MM.1S (cell line): ENCODE measurements at regions not wholly inside any gene's neighbourhood (a gene's known extent, or its start where the extent isn't known, plus 50 kb on each side); places are given as distances from the start of the nearest gene placed in this dataset.

Experiments used
- EZH2 ChIP-seq: fragments of 300-600 bp; sonication (generic); optimal IDR thresholded peaks from 2 replicates; pipeline ENCODE3; 2017; ENCODE audit warnings: low read depth, mild to moderate bottlenecking, antibody characterized with exemption, low read length, mixed read lengths
- EZH2phosphoT487 ChIP-seq: fragments of 300-600 bp; sonication (generic); IDR thresholded peaks from 2 replicates; pipeline ENCODE4 v1.6.1; 2018; ENCODE audit warnings: antibody characterized with exemption, low read length
- TF ChIP-seq, protein P1 (sequence below): fragments of 300-600 bp; sonication (generic); IDR thresholded peaks from 2 replicates; pipeline ENCODE4 v1.5.1; 2016; ENCODE audit warnings: antibody characterized with exemption, low read length, mixed read lengths

DNA sequence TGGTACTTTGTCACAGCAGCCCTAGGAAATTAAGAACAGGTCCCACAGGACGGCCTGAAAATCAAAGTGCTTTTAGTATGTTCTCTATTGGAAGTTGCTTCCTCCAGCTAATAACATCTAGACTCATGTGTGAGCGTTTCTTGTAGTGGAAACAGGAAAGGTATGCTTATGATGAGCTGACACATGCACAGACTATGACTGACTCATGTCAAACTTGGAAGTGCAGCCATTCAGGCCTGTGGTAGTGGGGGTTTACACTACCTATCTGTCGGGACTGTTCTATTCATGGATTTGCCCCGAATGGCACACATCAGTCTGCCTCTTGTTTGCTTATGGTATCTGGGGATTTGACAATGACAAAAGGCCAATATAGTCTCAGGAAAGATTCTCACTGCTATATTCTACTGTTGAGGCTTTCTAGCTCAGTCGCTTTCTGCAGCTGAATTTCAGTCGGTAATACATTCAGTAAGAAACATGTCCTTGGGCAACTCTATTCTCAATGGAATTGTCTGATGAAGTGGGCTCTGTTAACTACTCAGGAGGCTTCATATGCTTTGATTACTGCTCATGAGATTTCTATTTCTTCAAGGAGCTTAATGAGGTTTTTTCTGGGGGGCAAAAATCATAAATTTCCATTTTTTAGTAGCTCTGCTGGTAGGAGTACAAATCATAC is 270.3 kb upstream of the DAAM1 start:
- TF ChIP-seq EZH2 (no peak), EZH2phosphoT487 (no peak)
- TF ChIP-seq, protein P1, sequence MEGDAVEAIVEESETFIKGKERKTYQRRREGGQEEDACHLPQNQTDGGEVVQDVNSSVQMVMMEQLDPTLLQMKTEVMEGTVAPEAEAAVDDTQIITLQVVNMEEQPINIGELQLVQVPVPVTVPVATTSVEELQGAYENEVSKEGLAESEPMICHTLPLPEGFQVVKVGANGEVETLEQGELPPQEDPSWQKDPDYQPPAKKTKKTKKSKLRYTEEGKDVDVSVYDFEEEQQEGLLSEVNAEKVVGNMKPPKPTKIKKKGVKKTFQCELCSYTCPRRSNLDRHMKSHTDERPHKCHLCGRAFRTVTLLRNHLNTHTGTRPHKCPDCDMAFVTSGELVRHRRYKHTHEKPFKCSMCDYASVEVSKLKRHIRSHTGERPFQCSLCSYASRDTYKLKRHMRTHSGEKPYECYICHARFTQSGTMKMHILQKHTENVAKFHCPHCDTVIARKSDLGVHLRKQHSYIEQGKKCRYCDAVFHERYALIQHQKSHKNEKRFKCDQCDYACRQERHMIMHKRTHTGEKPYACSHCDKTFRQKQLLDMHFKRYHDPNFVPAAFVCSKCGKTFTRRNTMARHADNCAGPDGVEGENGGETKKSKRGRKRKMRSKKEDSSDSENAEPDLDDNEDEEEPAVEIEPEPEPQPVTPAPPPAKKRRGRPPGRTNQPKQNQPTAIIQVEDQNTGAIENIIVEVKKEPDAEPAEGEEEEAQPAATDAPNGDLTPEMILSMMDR, result no peak
